ENCODE measurements at regions not wholly inside any gene's neighbourhood (a gene's known extent, or its start where the extent isn't known, plus 50 kb on each side); places are given as distances from the start of the nearest gene placed in this dataset.

- DNase-seq = no peak
Measured at GRCh38 chr17:68658999-68659780, 58.0 kb upstream of the FAM20A start.

GRCh38 chr17:68657576-68657975 lies 56.4 kb upstream of the FAM20A start:
- DNase-seq = no peak

GRCh38 chr17:68657166-68657565 lies 56.0 kb upstream of the FAM20A start:
- DNase-seq = no peak

- no peak for DNase-seq
Measured at GRCh38 chr17:68656666-68657065, 55.5 kb upstream of the FAM20A start.
